HG02588 (cell line): ENCODE measurements at regions not wholly inside any gene's neighbourhood (a gene's known extent, or its start where the extent isn't known, plus 50 kb on each side); places are given as distances from the start of the nearest gene placed in this dataset.

Experiments used
- ATAC-seq: cut with Tn5 transposase; IDR thresholded peaks from one replicate; pipeline ENCODE4 v1.9.1; 2021; ENCODE audit warnings: mild to moderate bottlenecking, moderate library complexity; ENCODE audit not compliant: unreplicated experiment

GRCh38 chr4:13840502-13841190, 213.1 kb upstream of the BOD1L1 start:
- ATAC-seq, result no peak

DNA sequence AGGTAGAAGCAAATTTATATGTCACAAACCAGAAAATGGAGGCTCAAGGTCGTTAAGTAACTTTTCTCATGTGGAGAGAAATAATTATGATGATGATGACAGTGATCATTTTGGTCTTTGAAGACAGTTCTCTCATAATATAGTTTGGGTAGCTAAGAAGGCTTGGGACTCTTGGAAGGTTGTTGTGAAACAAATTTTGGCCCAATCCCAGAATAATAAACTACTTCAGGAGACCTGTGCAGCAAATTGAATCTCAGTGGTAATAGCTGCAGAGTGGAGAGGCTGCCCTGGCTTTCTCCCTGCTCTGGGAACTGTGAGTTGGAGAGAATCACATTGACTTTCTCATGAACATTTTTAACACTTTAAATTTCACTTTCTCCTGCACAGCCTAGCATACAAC, 217.2 kb upstream of the BOD1L1 start:
- no peak for ATAC-seq

- no peak for ATAC-seq
These were observed 222.3 kb upstream of the BOD1L1 start for GRCh38 chr4:13849778-13850177.

DNA sequence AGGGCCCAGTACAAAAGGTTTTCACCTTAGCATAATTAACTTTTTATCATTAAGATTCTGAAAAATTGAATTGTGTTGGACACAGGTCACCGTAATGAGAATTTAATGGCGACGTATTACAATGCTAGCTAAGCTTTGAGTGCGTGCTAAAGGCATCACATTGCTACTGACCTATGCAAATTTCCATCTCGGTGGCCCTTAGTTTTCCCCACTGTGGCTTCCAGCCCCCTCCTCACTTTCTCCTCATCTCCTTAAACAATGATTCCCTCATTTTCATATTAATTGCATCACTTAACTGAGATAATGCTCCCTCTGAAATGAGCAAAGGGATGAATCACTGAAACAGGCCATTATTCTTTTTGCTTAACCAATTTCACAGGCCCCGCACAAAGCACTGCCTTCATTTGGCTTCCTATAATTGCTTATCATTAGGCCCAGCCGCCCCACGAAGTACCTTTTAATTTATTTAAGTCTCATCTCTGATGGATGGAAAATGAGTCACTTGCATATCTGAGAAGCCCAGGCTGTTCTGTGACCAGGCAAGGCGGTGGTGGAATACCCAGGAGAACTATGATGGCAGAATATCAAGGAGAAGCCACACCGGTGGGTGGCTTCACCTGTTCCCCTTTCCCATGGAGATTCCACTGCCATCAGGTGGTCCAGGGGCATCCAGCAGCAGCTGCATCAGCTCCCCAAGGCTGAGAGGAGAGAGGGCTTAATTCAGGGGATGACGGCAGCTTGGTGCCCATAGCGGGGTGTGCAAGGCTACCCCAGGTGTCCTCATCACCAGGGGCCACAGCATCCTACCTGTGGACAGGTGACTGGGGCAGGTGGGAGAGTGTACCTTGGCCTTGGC, 223.8 kb upstream of the BOD1L1 start:
- ATAC-seq, result no peak

DNA sequence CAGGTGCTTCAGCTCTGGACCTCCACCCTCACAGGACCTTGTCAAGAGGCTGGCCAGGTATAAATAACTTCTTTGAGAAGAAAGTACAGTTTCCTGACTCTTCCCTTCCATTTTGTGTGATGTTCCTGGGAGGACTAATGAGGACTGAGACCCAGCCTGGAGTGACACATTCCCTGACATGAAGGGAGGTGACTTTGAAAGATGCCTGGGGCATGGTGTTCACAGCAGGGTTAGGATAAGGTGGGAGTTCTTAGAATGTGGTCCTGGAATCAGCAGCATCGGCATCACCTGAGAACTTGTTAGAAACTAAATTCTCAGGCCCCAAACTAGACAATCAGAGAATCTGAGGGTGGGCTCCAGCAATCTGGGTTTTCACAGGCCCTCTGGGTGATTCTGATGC, 224.9 kb upstream of the BOD1L1 start:
- ATAC-seq, result no peak

DNA sequence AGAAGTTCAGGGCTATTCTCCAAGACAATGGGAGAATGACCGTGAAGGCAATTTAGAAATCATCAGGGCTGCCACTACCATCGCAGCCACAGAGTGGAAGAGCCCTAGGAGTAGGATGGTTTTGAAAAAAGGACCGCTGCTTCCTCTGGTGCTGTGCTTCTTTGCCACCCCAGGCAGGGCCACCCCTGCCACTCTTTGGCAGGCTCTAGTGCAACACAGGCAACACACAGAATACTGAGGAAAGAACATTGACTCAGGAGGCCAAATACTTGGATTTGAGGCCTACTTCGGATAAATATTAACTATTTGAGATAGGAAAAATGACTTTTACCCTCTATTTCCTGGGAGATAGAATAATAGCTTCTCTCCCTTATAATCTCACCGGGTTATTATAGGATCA, 228.9 kb upstream of the BOD1L1 start:
- no peak for ATAC-seq

DNA sequence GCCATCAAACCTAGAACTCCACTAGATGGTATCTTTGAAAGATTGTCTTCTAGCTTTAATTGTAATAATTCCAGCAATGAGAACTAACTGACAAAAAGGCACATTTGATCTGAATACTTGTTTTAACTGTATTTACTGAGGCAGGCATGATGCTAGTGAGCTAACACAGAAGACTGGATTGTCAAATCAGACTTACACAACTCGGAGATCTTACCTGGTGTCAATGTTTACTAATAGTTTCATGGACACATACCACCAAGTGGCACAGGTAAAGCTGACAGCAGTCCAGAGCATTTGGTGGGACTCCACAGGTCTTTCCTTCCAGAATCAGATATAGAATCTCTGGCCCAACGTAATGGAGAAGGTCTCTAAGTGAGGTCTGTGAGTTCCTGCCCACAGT, 229.9 kb upstream of the BOD1L1 start:
- ATAC-seq, result no peak

DNA sequence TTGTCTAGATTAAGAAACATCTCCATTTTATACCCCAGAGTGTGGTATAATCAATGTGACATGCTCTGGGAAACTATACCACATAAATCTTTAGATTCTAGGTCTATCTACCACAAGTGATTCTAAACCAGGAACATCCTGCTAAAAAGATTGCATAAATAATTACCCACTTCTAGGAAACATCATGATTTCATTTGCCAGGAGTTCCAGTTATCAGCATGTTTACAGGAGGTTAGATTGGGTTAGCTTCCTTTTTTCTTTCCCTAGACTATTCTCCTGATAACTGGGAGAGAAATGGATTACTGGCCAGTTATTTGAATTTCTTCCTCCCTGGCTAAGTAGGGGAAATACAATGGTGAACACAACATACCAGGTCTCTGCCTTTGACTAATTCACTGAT, 230.3 kb upstream of the BOD1L1 start:
- no peak for ATAC-seq

GRCh38 chr4:13859423-13859822, 231.9 kb upstream of the BOD1L1 start:
- ATAC-seq, result no peak

- ATAC-seq, result no peak
These were observed 232.6 kb upstream of the BOD1L1 start for GRCh38 chr4:13860126-13860525.

- ATAC-seq, result no peak
These were observed 238.5 kb upstream of the BOD1L1 start for GRCh38 chr4:13865871-13866669.

- no peak for ATAC-seq
These were observed 239.4 kb upstream of the BOD1L1 start for GRCh38 chr4:13866881-13867280.

DNA sequence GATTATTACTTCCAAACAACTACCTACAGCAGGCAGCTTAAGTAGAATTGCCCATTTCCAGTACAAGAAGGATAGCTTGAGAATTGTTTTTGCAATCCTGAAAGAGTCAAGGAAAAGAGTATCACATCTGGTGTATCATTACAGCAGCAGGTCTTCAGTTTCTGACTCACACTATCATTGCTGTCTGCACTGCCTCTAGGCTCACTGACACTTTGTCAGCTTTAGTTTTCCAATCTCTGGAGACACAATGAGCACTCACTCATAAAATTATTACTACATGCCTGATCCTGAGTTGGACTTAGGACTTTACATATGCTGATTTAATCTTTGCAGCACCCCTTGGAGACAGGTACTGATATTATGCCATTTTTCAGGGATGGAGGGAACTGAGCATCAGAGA, 244.6 kb upstream of the BOD1L1 start:
- no peak for ATAC-seq

GRCh38 chr4:13872955-13873354, 245.4 kb upstream of the BOD1L1 start:
- ATAC-seq, result no peak

DNA sequence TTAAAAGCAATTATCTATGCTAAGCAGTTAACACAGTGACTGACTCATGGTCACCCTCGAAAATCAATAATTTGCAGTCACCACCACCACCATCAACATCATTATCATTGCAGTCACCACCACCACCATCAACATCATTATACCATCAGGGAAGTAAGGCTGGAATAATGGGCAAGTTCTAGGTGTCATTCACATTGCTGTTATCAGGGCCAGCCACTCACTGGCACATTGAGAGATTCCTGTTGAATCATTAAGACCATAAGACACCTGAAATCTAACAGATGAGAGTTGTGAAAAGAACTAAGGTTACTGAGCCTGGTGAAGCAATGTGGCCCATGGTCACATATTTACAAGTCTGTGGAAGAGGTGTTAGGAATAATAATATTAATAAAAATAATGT, 247.7 kb upstream of the BOD1L1 start:
- ATAC-seq, result no peak

- ATAC-seq, result no peak
These were observed 248.6 kb upstream of the BOD1L1 start for GRCh38 chr4:13876131-13876530.

DNA sequence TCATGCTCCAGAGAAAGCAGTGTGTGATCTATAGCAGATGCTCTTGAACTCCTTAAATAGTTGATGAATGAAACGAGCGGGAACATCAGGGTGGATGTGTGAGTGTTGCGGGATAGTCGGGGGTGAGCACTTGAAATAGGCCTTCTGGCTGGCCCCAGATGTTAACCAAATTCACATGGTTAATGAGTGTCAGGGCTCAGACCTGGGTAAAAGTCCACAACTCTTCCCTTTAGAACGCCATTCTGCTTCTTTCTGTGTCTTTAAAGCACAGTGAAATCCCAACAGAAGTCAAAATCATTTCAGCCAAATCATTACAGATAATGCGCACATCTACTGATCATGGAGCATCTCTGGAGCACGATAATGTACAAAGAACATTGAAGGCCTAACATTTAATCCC, 249.4 kb upstream of the BOD1L1 start:
- no peak for ATAC-seq

GRCh38 chr4:13877626-13878025, 250.1 kb upstream of the BOD1L1 start:
- ATAC-seq, result no peak

DNA sequence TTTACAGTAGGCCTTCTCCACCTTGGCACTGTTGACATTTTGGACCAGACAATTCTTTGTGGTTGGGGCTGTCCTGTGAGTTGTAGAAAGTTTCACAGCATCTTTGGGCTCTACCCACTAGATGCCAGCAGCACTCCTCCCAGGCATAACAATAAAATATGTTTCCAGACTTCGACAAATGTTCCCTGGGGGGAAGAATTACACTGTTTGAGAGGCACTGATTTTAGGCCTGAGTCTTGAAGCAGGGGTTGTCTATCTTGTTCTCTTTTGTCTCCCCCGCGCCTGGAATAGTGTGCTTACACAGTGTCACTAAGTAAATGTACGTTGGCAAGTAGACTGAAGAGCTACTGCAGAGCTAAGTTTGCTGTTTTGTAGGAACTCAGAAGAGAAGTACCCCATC, 254.4 kb upstream of the BOD1L1 start:
- no peak for ATAC-seq

GRCh38 chr4:13887010-13887409, 259.5 kb upstream of the BOD1L1 start:
- ATAC-seq, result no peak

DNA sequence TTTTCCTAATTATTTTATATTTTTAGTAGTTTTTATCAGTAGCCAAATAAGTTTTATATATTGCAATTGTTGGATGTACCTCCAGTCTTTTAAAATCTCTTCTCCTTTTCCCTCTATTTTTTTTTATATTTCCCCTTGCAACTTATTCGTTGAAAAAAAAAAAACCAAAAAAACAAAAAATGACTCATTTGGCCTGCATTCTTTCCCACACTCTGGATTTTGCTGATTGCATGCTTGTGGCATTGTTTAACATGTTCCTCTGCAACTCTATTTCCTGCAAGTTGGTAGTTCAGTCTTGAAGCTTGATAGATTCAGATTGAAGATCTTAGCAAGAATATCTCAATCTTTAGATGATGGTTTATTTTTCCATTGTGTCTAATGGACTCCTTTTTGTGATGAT, 260.6 kb upstream of the BOD1L1 start:
- ATAC-seq, result no peak

DNA sequence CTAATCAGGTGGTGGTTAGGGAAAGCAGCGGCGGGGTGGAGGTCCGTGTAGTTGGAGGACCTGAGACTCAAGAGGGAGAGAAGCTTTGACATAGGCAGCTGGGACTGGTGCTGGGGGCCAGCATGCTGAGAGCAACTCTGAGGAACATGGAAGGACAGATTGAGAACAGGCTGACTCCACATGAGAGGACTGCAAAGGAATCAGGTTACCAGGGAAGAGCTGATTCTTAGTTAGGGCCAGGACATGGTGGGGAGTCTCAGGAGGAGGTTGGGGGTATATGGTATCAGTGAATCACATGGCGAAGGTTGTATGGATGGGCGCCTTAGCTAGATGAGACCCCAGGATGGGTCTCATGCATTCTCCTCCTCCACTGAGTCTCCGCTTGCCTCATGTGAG, 264.0 kb upstream of the BOD1L1 start:
- no peak for ATAC-seq
